Panc1 (cell line): ENCODE measurements at regions not wholly inside any gene's neighbourhood (a gene's known extent, or its start where the extent isn't known, plus 50 kb on each side); places are given as distances from the start of the nearest gene placed in this dataset.

Experiments used
- POLR2AphosphoS5 ChIP-seq: IDR thresholded peaks from 2 replicates; pipeline ENCODE4 v1.6.1; 2012; ENCODE audit warnings: mild to moderate bottlenecking, low read depth, low read length, moderate library complexity
- TCF7L2 ChIP-seq: IDR thresholded peaks from 2 replicates; pipeline ENCODE4 v1.6.1; 2011; ENCODE audit warnings: mild to moderate bottlenecking, low read depth, low read length, inconsistent platforms
- TF ChIP-seq, protein P1 (sequence below): fragments of 450-650 bp; IDR thresholded peaks from 2 replicates; pipeline ENCODE4 v1.5.1; 2017; ENCODE audit warnings: mild to moderate bottlenecking

DNA sequence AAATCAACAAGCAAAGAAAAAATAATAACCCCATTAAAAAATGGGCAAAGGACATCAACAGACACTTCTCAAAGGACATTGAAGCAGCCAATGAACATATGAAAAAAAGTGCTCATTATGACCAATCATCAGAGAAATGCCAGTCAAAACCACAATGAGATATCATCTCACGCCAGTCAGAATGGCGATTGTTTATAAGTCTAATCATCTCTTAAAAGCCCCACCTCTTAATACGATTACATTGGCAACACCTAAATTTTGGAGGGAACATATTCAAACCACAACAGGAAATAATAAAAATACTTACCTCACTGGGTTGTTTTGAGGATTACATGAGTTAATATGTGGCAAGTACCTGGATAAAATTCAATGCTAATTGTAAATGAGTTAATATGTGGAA lies 57.1 kb upstream of the PLPPR4 start:
- TF ChIP-seq, protein P1, sequence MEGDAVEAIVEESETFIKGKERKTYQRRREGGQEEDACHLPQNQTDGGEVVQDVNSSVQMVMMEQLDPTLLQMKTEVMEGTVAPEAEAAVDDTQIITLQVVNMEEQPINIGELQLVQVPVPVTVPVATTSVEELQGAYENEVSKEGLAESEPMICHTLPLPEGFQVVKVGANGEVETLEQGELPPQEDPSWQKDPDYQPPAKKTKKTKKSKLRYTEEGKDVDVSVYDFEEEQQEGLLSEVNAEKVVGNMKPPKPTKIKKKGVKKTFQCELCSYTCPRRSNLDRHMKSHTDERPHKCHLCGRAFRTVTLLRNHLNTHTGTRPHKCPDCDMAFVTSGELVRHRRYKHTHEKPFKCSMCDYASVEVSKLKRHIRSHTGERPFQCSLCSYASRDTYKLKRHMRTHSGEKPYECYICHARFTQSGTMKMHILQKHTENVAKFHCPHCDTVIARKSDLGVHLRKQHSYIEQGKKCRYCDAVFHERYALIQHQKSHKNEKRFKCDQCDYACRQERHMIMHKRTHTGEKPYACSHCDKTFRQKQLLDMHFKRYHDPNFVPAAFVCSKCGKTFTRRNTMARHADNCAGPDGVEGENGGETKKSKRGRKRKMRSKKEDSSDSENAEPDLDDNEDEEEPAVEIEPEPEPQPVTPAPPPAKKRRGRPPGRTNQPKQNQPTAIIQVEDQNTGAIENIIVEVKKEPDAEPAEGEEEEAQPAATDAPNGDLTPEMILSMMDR = no peak
- TF ChIP-seq TCF7L2 (no peak), POLR2AphosphoS5 (no peak)
